ENCODE measurements at regions not wholly inside any gene's neighbourhood (a gene's known extent, or its start where the extent isn't known, plus 50 kb on each side); places are given as distances from the start of the nearest gene placed in this dataset.
"Not testable (repeated sequence)": the region's sequence is repeated elsewhere in the genome, so short reads cannot be mapped to it uniquely, and the experiment has no call there.

DNA sequence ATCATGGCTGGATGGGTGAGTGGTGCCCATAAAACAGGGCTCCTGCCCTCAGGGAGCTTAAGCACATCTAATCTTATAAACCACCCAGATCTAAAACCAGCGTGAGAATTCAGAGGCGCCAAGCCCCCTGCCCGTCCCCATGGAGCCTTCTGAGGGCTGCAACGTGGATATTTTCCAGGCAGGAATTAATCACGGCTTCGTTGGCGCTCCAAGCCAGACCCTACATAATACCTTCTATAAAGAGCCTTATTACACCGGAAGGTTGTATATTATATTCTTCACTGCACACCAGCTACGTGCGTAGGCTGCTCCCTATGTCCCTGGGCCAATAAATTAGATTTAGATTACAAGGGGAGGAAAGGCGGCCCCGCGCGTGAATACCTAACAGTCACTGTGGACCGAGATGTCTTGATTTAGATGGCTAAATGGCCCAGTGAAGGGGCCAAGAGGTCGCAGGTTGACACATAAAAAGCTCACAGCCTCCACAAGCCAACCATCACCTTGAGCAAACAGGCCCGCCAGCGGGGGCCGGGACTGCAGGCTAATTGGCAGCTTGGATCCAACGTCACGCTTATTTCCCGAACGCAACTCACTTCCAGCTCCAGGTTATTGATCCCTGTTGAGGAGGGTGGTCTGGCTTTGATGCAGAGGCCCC, 64.7 kb upstream of the APCDD1L start:
- no peak for DNase-seq (ENCODE audit: low spot score)

DNA sequence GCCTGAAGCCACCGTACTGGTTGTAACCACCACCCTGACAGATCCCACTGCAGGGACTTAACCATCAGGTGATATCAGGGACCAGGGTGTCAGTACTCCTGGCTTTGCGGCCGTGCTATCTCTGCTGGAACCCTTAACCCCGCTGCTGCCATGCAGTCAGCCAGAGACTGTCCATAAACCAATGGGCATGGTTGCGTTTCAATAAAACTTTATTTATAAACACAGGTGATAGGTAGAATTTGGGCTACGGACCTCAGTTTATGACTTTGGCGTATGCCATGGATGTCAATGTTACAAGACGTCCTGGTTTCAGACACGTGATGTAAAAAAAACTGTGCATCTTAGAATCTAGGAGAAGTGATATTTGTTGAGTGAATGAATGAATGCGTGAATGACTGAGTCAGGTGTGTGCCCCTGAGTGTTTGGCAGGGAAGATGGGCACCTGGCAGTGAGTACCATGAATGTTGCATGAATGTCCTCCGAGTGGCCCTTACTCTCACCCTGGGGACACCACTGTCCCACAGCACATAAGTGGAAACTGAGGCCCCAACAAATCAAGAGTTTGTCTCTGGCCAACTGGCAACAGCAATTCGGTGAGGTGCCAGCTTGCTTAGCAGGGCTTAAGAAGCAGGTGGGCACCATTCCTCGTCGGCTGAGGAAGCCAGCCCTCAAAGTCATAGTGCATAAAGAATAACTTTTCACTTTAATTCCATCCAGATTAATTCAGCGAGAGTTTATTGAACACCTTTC, 64.0 kb upstream of the APCDD1L start:
- DNase-seq (ENCODE audit: low spot score): no peak

DNA sequence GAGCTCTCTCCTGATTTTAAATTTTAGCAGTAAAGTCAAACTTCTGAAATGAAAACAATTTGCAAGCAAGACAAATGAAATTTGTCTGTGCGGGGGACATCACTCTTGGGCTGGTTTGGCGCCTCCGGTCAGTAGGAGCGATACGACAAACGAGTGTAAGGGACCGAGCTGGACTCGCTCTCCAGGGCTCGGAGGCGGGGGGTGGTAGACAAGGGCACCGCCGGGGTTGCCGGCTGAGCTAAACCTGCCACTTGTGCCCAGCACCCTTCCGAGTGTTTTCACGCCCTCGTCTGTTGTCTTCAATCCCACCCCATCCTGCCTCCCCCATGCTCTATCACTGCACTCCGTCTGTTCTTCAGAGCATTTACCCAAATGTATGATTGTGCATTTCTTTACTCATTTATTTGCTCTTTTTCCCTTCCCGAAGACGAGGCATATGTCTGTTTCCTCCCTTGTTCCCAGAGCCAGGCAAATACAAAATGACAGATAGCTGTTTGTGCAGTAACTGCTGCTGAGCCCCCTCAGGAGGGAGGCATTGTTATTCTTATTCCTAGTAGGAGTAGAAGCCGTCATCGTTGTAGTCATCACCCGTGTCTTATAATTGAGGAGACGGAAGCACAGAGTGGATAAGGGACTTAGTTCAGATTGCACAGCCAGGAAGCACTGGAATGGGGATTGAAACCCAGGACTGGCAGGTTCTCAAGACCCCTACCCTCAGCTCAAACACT, 62.8 kb upstream of the APCDD1L start:
- DNase-seq (ENCODE audit: low spot score): no peak

DNA sequence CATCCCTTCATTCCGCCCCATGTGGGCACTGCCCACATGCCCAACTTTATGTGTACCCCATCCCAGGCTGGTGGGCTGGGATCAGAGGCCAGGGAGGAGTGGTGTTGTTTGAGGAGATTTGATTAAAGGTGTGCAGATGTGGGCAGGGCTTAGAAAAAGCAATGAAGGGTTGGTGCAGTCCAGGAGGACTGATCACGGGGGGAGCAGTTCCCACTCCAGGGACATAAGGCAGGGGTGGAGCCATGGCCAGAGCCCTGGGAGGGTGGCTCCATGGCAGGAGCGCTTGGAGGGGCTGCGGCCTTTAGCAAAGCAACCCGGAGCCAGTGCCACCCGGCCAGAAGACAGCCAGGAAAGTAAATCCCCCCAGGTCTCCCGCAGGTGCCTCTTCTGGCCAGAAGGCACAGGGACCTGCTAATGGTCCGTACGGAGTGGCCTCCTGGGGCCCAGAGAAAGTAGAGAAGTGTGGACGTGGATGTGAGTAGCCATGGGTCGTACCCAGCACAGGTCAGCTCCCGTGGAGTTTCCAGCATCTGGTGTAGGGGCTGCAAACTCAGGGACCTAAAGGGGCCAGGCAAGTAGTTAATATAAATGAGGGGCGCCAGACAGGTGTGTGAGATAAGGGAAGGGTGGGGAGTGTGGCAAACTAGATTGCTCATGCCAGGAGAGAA, 62.1 kb upstream of the APCDD1L start:
- no peak for DNase-seq (ENCODE audit: low spot score)

DNA sequence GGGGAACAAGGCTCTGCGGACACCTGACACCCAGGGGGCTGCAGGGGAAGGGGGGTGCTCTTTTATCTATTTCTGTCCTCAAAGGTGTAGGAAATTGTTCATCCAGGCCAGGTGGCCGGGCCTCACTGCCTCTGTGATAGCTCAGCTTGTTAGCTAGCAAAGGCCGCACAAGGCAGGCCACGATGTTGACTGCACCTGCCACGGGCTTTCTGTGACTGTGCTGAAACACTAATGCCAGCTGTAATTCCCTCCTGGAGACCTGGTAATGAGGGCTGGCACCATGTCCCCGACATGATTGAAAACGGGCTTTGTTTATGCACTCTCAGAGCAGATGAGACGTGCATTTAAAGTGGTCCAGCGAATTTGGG, 61.4 kb upstream of the APCDD1L start:
- no peak for DNase-seq (ENCODE audit: low spot score)

DNA sequence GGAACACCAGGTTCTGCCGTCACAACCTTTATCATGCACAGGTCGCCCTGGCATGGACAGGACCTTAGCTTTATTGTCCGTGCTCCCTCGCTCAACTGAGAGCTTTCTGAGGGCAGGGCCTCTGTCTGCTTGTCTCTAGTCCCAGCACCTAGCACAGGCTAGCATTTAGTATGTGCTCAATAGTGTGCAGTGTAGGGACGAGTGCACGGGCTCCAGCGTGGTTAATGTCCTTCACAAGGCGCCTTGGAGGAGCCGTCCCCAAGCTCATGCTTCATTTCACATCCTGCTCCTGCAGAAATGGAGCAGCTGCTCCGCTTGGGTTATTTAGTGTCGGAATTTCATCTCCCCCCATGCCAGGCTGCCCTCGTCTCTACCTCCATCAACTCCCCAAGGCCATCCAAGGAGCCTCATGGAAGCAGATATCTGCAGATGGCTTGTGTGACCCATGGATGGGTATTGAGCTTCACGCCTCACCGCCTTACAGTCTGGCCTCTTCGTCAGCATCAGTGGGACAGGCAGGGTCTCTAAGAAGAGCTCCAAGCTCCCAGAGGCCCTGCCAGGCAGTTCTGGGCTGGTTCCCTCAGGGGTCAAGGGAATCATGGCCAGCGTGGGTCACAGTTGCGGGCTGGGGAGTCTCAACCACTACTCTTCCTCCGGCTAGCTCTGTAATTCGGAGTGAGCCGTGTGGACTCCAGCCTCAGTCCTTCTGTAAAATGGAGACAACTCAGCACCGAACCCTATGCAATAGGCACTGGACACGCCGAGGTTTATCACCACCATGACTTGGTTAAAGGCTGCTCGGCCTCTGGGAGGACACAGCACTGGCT, 60.8 kb upstream of the APCDD1L start:
- DNase-seq (ENCODE audit: low spot score): no peak

DNA sequence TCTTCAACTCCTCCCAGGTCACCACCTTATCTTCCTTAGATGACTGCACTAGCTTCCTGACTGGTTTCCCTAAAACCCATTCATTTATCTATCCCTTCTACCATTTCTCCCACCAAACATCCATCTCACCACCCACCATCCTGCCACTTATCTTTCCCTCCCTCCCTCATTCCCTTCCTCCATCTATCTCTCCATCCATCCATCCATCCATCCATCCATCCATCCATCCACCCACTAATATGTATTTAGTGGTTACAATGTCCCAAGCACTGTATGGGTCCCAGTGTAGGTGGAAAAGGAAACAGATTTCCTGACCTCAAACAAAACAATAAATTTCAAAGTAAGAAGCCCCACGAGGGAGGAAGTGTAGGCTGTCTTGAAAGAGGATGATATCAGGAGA, 59.3 kb upstream of the APCDD1L start:
- DNase-seq (ENCODE audit: low spot score): no peak

DNA sequence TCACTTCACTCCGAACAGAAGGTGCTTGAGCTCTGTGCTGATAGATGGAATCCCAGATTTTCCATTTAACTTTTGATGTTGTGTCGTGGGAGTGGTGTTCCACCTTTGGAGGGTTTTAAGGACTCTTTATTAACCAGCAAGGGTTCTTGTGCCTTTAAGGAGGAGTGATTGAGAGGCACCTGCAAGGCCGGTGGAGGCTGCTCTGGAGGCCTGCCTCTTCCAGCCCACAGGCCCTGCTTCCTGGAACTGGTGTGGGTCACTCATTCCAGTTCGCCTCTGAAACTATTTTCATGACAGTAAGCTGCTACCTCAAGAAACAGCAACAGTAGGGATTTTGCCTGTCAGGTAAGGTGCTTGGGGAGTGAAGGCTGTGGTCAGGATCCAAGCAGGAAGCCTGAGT, 58.8 kb upstream of the APCDD1L start:
- DNase-seq (ENCODE audit: low spot score): no peak

DNA sequence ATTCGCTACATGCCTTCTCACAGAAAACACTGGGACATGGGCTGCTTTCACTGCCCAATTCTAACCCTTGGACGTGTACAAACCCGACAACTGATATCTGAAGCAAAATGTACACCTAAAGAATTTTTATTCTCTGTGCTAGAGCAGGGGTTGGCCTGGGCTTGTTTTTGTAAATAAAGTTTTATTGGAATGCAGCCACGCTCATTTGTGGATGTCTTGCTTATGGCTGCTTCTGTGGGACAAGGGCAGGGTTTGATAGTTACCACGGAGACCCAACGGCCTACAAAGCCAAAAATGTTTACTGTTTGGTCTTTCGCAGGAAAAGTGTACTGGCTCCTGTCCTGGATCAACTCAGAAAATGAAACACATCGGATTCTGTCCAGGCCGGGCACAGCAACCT, 58.1 kb upstream of the APCDD1L start:
- no peak for DNase-seq (ENCODE audit: low spot score)

DNA sequence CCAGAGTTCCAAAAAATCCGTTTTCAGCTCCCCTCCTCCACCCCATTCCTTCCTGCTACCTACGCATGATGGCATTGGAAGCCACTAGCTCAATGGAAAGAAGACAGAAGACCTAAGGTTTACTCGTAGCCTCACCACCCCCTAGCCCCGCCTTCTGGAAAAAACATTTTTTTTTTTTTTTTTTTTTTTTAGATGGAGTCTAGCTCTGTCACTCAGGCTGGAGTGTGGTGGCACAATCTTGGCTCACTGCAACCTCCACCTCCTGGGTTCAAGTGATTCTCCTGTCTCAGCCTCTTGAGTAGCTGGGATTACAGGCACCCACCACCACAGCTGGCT, 57.2 kb upstream of the APCDD1L start:
- DNase-seq (ENCODE audit: low spot score): not testable (repeated sequence)

DNA sequence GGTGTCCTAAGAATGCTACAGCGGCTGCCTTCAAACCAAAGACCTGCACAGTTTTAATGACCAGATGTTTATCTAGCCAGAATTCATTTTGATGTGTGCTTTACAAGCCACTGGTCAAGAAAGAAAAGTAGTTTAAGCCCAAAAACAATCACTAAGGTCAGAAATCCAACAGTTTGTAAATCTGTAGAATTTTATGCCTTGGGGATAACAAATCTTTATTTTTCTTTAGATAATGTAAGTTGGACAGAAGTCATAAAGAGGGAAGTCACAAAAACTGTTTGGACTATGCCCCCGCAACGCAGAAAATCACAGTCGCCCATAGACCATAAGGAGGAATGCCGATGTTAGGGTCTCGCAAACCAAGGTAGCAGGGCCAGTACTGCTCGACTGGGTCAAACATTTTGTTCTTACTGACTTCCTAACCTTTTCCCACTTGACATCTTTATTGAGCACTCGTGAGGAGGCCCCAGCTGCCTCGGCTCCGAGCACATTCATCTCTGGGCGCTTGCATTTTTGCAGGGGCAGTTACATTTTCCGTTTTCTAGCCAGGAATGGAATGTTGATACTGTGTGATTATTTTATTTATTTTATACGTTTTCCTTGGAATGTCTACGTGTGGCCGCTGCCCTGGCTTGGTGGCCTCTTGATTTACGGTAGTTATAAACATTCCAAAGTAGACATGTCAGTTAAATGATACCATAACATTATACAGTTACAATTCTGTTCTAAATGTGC, 56.7 kb upstream of the APCDD1L start:
- peak; percentile 88 for DNase-seq (ENCODE audit: low spot score)

DNA sequence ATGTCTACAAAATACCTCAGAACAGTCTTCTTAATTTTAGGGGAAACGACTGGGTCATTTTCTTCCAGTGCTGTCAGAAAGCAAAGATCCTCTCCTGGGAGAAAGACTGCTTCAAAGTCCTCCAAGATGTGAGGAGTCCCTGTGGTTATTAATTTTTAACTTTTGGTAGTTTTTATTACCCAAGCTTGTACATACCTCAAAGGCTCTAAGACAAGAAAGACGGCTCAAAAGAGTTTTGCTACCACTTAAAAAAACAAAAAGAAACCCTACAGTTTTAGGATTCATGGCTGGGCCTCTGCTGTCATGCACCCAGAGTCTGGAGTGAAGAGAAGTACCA, 56.1 kb upstream of the APCDD1L start:
- DNase-seq (ENCODE audit: low spot score): no peak

DNA sequence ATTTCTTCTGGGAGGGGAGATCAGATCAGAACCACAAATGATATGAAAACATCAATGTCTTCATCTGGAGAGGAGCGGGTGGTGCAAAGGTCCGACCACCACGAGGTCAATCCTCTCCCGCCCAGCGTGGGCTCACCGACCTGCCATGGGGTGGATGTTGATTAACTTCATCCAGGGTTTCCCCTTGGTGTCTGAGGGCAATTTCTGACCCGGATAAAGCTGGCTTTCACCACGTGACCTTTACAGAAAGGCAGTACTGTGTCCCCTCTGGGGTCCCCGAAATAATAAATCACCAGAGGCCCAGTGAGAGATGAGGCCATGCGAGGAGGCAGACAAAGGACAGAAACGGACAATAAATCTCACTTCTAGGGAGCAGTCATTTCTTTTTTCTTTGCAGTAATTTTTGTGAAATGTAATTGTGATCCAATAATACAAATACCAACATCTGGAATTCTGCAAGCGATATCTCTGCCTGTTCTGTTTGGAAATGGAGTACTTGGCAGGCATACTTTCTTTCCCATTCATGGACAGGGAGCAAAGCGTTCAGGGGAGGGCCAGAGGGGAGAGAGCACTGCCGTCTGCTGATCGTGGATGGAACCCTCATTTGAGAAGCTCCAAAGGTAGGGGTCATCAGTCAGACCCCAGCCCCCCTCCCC, 55.1 kb upstream of the APCDD1L start:
- no peak for DNase-seq (ENCODE audit: low spot score)

DNA sequence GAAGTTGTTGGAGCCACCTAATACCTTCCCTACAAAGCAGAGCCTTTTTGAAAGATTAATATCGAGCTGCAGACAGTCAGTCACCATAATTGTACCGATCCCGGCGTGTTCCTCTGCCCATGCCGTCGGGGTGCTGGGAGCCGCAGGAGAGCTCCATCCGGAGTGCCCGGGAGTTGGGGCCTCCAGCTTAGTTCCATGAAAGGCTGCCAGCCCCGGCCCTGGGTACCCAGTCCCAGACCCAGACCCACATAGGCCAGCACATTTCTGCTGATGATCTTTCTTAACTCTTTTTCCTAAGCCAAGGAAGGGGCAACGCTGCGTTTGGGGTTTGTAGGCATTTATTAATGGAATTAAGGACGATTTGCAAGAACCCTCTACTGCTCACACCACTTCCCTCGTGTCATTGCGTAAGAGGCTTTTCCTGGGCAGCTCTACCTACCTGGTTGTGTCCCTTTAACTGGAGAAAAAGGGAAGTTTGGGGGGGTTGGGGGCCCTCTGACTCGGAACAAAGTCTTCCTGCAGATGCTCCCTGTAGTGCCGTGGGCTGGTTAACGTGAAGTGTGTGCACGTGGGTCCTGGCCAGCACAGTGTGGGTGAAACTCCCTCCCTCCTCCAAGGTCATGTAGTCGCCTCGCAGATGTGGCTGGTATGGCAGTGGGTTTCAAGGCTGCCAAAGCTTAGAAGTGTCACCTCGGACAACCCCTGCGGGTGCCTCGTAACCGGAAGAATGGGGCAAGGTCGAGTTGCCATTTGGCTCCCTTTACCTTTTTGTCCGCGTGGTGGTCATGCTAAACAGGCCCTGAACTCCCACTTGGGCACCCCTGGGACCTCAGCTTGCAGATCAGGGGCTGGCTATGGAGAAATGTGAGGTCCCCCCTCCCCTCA, 54.3 kb upstream of the APCDD1L start:
- no peak for DNase-seq (ENCODE audit: low spot score)

DNA sequence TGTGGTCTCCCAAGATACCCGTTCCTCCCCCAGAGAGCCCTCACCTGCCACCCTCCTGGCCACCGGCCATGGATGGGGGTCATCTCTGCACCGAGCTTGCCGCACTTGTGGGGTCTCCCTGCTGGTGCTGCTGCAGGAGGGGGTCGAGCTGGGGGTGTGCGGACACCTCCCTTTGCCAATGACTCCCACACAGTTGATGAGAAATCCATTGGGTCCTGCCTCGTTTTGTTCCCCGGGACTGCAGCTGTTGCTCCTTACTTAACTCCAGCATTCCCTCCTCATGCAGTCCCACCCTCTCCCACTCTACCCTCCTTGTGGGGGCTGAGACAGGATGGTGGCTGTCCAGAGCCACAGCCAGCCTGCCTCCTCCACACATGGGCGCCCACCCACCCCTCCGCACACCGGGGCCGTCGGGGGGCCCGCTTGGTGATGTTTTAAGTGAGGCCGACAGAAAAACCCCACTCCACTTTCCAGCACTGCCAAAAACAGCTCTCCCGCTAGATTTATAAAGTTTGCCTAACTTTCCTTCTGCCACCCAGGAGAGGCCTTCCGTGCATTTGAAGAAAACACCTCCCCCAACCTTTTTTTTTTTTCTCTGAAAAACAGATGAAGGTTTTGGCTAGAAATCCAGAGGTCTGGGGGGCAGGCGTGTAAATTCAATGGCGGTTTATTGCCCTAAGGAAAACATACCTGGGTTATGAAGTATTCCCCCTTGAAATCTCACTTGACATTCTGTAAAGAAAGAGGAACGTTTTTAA, 53.5 kb upstream of the APCDD1L start:
- no peak for DNase-seq (ENCODE audit: low spot score)

DNA sequence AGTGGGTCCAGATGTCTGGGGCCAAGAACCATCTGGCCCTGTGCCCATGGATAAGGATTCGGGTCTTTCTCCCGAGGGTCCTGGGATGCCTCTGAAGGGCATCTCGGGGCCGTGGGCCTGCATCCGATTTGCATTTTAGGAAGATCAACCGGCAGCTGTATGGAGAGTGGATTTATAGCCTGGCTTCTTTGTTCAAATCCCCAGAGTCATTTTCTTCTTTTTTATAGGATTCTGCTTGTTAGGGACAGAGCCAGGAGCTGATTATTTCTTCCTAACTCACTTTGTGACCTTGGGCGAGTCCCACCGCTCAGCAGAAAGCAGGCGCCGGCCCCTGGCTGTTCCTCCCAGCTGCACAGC, 52.9 kb upstream of the APCDD1L start:
- no peak for DNase-seq (ENCODE audit: low spot score)

DNA sequence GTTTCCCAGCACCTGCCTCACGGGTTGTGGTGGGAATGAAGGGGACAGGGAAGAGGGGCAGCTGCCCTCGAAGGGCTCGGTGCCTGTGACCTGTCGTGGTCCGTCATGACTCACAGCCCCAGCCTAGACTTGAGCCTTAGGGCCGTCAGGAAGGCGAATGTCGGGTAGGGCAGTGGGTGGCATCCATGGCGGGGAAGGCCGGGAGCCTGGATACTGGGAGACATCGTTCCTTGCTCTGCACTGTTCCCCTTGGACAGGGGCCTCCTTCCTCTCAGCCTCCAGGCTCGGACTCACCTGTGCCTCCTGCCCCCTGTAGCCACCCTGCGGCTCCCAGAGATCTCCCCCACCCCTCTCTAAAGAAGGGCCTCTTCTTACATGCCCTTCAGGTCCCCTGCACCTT, 52.2 kb upstream of the APCDD1L start:
- DNase-seq (ENCODE audit: low spot score): no peak

DNA sequence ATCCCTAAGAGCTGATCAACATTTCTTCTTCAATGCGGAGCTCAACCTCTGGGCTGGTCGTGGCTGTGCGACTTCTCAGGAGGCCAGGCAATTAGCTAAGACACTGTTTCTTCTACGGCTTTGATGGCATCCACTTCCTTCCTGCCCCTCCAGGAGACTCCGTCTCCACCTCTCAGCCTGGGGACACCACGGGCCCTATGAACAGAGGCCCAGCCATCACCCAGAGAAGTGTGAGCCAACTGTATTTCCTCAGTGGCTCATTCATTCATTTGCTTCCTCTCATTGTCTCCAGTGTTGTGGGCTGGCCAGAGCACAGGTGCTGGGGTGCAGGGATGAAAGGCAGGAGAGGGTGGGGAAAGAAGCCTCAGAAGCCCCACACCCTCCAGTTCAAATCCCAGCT, 51.8 kb upstream of the APCDD1L start:
- DNase-seq (ENCODE audit: low spot score): no peak
